ENCODE measurements at regions not wholly inside any gene's neighbourhood (a gene's known extent, or its start where the extent isn't known, plus 50 kb on each side); places are given as distances from the start of the nearest gene placed in this dataset.

DNA sequence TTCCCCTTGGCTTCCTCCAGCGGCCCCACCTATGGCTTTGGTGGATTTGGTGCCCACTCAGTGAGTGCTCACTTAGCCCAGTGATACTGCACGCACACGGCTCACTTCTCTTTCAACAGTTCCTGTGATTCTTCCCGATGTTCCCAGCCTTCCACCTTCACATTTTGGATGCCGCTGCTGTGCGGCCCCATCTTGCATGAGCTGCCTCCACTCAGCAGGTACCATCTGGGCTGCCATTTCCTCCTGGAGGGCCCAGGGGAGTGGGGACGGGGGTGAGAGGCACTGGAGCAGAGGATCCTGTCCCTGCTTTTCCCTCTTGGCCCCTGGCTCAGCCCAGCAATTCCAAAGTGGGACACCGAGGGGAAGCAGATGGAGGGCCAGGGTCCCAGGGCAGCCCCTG is 323.3 kb upstream of the ZNF32 start:
- DNase-seq (ENCODE audit: low spot score, unreplicated experiment), result no peak
- Mint-ChIP-seq H3K36me3 (ENCODE audit: insufficient read depth) (no peaks in the 10 kb centered on the region), H3K4me1 (ENCODE audit: low read depth) (no peaks in the 10 kb centered on the region), H3K9me3 (ENCODE audit: low read depth) (no peaks in the 10 kb centered on the region), H3K27ac (no peak overlapping the region), H3K4me3 (ENCODE audit: low read depth) (no peak overlapping the region), H3K27me3 (peaks cover 8% of the 10 kb centered on the region)
- TF ChIP-seq, protein P1, sequence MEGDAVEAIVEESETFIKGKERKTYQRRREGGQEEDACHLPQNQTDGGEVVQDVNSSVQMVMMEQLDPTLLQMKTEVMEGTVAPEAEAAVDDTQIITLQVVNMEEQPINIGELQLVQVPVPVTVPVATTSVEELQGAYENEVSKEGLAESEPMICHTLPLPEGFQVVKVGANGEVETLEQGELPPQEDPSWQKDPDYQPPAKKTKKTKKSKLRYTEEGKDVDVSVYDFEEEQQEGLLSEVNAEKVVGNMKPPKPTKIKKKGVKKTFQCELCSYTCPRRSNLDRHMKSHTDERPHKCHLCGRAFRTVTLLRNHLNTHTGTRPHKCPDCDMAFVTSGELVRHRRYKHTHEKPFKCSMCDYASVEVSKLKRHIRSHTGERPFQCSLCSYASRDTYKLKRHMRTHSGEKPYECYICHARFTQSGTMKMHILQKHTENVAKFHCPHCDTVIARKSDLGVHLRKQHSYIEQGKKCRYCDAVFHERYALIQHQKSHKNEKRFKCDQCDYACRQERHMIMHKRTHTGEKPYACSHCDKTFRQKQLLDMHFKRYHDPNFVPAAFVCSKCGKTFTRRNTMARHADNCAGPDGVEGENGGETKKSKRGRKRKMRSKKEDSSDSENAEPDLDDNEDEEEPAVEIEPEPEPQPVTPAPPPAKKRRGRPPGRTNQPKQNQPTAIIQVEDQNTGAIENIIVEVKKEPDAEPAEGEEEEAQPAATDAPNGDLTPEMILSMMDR (IDR thresholded peaks at IDR 0.05; ENCODE audit: unreplicated experiment), result no peak

DNA sequence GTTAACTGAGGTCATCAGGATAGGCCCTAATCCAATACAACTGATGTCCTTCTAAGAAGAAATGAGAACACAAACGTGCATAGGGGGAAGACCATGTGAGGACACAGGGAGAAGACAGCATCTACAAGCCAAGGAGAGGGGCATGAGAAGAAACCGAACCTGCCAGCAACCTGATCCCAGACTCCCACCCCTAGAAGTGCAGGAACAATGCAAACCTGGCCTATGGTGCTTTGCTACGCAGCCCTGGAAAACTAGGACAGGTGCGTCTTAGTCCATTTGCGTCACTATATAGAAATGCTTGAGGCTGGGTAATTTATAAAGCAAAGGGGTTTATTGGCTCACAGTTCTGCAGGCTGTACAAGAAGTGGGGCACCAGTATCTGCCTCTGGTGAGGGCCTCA is 322.6 kb upstream of the ZNF32 start:
- H3K36me3 Mint-ChIP-seq (ENCODE audit: insufficient read depth), result no peaks in the 10 kb centered on the region
- DNase-seq (ENCODE audit: low spot score, unreplicated experiment), result no peak
- no peak overlapping the region for H3K4me3 Mint-ChIP-seq (ENCODE audit: low read depth)
- H3K4me1 Mint-ChIP-seq (ENCODE audit: low read depth), result no peaks in the 10 kb centered on the region
- H3K27ac Mint-ChIP-seq, result peak overlapping the region; percentile 28
- TF ChIP-seq, protein P1 (IDR thresholded peaks at IDR 0.05; ENCODE audit: unreplicated experiment), result no peak
- peaks cover 8% of the 10 kb centered on the region for H3K27me3 Mint-ChIP-seq
- H3K9me3 Mint-ChIP-seq (ENCODE audit: low read depth), result no peaks in the 10 kb centered on the region

DNA sequence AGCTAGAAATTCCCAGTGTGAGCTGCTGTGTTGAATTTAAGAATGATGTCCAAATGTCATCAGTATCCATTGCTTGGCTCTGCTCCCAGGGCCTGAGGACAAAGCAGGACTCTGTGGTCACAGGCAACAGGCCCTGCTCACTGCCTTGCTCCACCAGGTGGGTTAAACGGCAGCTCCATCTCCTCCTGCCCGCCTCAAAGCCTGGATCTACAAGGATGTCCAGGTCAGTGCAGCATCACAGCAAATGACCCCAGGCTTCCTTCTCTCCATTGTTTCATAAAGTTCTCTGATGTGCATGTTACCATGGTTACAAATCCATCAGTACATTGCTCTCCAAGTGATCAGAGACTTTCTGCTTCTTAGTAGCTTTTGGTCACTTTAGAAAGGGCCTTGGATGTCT is 322.0 kb upstream of the ZNF32 start:
- no peaks in the 10 kb centered on the region for H3K9me3 Mint-ChIP-seq (ENCODE audit: low read depth)
- DNase-seq (ENCODE audit: low spot score, unreplicated experiment), result no peak
- TF ChIP-seq, protein P1 (IDR thresholded peaks at IDR 0.05; ENCODE audit: unreplicated experiment), result no peak
- no peak overlapping the region for H3K4me3 Mint-ChIP-seq (ENCODE audit: low read depth)
- H3K4me1 Mint-ChIP-seq (ENCODE audit: low read depth), result no peaks in the 10 kb centered on the region
- H3K27ac Mint-ChIP-seq, result no peak overlapping the region
- peaks cover 8% of the 10 kb centered on the region for H3K27me3 Mint-ChIP-seq
- H3K36me3 Mint-ChIP-seq (ENCODE audit: insufficient read depth), result no peaks in the 10 kb centered on the region

DNA sequence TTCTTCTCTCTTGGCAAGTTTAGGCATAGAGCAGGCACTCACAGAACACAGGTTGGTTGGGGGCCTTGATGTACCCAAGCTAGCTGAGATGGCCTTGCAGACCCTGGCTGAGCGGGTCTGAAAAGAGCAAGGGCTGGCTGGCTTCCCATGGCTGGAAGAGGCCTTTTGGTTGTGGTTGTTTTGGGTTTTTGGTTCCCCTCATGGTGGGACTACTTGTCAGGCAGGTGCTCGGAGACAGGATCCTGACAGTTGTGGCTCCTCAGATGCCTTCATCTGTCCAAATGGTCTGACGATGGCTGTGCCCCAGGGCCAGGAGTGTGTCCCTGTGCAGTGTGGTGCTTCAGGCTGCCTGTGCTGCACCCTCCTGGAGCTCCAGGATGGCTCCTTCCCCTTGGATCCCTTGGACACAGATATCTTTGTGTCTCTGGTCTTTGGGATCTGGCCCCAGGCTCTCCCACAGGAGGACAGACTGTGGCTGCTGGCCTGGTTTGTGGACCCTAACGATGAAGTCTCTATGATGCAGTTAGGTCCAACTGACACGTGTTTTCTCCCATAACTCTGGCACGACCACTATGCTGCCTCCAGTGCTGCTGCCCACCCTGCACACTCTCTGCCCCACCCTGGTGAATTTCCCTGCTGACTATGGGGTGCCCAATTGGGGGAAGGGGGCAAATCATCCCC is 321.5 kb upstream of the ZNF32 start:
- H3K4me3 Mint-ChIP-seq (ENCODE audit: low read depth), result no peak overlapping the region

DNA sequence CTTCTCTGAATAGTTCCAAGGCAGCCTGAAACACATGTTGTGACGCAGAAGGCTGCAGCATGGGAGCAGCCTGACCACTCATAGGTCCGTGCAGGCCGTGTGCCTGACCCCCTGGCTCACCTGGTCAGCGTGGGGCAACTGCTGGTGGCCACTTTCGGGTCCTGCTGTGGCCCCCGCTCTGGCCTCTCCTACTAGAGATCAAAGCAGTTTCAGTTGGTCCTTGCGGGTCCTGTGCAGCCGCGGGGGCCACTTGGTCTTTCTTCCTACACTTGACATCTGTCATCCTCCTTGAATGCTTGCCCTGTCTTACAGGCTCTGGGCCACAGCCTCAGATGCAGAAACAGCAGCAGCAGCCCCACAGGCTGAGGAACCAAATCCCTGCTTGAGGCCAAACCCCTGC is 320.8 kb upstream of the ZNF32 start:
- H3K4me3 Mint-ChIP-seq (ENCODE audit: low read depth), result no peak overlapping the region
- peak overlapping the region; percentile 3 for H3K27ac Mint-ChIP-seq
- DNase-seq (ENCODE audit: low spot score, unreplicated experiment), result no peak
- H3K4me1 Mint-ChIP-seq (ENCODE audit: low read depth), result no peaks in the 10 kb centered on the region
- no peaks in the 10 kb centered on the region for H3K36me3 Mint-ChIP-seq (ENCODE audit: insufficient read depth)
- peaks cover 10% of the 10 kb centered on the region for H3K27me3 Mint-ChIP-seq
- no peaks in the 10 kb centered on the region for H3K9me3 Mint-ChIP-seq (ENCODE audit: low read depth)
- TF ChIP-seq, protein P1 (IDR thresholded peaks at IDR 0.05; ENCODE audit: unreplicated experiment), result no peak

More for the DNA sequence above, 321.5 kb upstream of the ZNF32 start:
- Mint-ChIP-seq H3K27me3 (peaks cover 8% of the 10 kb centered on the region), H3K27ac (no peak overlapping the region), H3K4me1 (ENCODE audit: low read depth) (no peaks in the 10 kb centered on the region), H3K9me3 (ENCODE audit: low read depth) (no peaks in the 10 kb centered on the region), H3K36me3 (ENCODE audit: insufficient read depth) (no peaks in the 10 kb centered on the region)
- TF ChIP-seq, protein P1 (IDR thresholded peaks at IDR 0.05; ENCODE audit: unreplicated experiment), result no peak
- DNase-seq (ENCODE audit: low spot score, unreplicated experiment), result no peak
